Hematopoietic multipotent progenitor cell (in vitro differentiated cells): ENCODE measurements at regions not wholly inside any gene's neighbourhood (a gene's known extent, or its start where the extent isn't known, plus 50 kb on each side); places are given as distances from the start of the nearest gene placed in this dataset.
"Not testable (repeated sequence)": the region's sequence is repeated elsewhere in the genome, so short reads cannot be mapped to it uniquely, and the experiment has no call there.

Experiments
- DNase-seq, 3 donors: peaks; one replicate each; pipeline ENCODE4 v3.0.0-alpha.2; 2011 to 2015; ENCODE audit warnings: low read depth in 2 of 3, low spot score in 2 of 3

- no peak for DNase-seq
Measured at GRCh38 chr4:43411226-43411625, 518.7 kb downstream of the GRXCR1 start.

- no peak for DNase-seq
Measured at GRCh38 chr4:43423276-43423675, 530.8 kb downstream of the GRXCR1 start.

- DNase-seq = no peak
Measured at GRCh38 chr4:43425206-43425605, 532.7 kb downstream of the GRXCR1 start.

DNA sequence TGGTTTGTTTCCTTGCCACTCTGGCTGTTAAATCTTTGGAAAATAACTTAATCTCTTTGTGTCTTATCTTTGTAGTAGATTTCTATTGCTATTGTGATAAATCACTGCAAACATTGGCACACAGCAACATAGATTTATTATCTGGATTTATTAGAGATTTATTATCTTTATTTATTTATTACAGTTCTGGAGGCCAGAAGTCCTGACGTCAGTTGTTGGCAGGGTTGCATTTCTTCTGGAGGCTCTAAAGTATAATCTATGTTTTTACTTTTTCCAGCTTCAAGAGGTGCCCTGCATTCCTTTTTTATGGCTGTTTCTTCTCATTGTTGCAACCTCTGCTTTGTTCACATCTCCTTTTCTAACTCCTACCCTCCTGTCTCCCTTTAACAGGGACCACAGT is 542.8 kb downstream of the GRXCR1 start:
- no peak for DNase-seq

GRCh38 chr4:43452948-43453347 is 560.4 kb downstream of the GRXCR1 start:
- peak in 1 of 3 donors; percentile 24 for DNase-seq

- DNase-seq = no peak
Measured at GRCh38 chr4:43456383-43456782, 563.9 kb downstream of the GRXCR1 start.

DNA sequence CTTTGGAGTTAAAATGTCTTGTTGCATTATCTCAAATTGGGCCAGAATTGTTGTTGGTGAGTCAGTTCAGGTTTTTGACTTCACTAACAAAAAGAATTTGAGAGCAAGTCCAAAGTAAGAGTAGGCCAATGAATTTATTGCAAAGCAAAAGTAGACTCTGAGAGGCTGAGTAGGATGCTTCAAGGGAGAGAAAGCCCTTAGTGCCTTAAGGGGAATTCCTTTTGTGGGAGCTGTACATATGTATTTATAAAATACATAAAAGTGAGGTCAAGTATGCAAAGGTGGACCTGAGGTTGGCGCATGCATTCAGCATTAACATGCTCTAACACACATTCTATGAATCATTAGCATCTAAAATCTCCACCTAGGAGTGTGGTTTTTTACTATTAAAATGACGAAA is 565.4 kb downstream of the GRXCR1 start:
- no peak for DNase-seq

- no peak for DNase-seq
Measured at GRCh38 chr4:43458293-43458692, 565.8 kb downstream of the GRXCR1 start.

DNA sequence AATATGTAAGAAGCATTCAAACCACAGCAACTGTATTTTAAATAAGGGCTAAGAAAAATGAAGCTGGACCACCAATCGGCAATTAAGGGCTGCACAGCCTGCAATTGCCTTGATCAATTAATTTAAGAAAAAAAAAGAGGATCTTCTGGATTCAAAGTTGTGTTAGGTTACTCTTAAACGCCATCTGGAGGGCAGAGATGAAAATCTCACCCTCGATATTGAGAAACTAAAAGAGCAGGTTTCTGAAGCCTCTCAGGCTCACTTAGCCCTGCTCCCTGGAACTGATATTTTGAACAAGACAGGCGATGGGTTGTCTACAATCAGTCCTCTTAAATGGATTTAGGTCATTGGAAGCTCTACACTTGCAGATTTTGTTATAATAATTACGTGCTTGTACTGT is 579.4 kb downstream of the GRXCR1 start:
- DNase-seq = no peak

- DNase-seq = no peak
Measured at GRCh38 chr4:43481526-43481925, 589.0 kb downstream of the GRXCR1 start.

- no peak for DNase-seq
Measured at GRCh38 chr4:43485196-43485595, 592.7 kb downstream of the GRXCR1 start.

DNA sequence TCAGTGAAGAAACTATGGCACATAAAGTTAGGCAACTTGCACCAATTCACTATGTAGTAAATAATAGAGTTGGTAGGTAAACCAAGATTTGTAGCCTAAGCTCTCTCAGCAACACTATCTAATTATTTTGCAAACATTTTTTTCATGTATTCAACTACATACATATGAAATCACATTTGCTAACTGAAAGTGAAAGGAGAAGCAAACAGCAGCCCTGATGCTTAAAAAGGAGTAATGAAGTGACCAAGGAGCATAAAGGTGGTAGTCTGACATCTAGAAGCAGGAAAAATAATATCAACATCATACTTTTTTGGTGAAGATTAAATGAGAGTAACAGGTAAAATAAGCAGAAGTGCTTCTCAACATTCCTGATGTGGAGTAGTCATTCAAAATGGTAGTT is 603.7 kb downstream of the GRXCR1 start:
- DNase-seq = peak in 1 of 3 donors; percentile 2

DNA sequence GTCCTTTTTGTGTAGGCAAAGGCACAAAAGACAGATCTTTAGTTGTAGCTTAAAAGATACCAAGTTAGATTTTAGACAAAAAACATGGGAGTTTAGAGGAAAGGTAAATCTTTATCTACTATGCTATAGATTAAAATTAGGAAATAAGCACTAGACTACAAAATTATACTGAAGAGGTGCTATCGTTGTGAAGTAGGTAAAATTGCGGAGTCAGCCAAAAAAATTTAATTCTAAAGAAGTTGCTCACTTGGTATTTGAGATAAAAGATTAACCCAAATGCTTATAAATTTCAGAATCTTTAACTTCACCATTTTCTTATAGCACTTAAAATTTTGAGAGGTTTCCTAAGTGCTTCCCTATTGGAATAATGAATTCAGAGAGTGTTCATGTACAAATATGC is 604.1 kb downstream of the GRXCR1 start:
- DNase-seq = no peak

GRCh38 chr4:43505823-43506222 is 613.3 kb downstream of the GRXCR1 start:
- DNase-seq = not testable (repeated sequence)

GRCh38 chr4:43512253-43512652 is 619.7 kb downstream of the GRXCR1 start:
- DNase-seq = no peak

DNA sequence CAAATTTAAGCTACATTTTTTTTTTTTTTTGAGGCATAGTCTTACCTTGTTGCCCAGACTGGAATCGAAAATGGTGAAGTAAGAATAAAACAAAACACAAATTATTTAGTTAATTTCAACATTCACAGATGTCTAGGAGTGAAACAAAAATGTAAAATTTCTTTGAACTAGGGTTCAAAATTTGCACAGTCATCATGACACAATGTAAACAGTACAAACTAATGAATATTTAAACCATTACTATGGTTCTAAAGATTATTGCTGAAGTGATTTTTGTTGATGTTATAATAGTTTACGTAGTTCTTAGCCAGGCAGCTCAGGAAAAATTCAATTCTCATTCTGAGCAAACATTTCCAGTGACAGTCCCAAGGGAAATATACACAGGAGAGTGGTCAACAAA is 633.1 kb downstream of the GRXCR1 start:
- DNase-seq = no peak

GRCh38 chr4:43547561-43547960 is 655.0 kb downstream of the GRXCR1 start:
- DNase-seq = no peak

DNA sequence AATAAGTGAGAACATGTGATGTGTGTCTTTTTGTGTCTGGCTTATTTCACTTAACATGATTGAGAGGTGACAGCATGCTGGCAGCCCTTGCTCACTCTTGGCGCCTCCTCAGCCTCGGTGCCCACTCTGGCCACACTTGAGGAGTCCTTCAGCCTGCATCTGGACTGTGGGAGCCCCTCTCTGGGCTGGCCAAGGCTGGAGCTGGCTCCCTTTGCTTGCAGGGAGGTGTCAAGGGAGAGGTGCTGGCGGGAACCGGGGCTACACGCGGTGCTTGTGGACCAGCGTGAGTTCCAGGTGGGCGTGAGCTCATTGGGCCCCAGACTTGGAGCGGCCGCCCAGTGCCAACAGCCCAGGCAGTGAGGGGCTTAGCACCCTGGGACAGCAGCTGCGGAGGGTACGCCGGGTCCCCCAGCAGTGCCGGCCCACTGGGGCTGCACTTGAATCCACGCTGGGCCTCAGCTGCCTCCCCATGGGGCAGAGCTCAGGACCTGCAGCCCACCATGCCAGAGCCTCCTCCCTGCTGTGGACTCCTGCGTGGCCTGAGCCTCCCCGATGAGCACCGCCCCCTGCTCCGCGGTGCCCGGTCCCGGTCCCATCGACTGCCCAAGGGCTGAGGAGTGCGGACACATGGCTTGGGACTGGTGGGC is 658.6 kb downstream of the GRXCR1 start:
- DNase-seq = no peak

GRCh38 chr4:43556262-43556661 is 663.7 kb downstream of the GRXCR1 start:
- no peak for DNase-seq

GRCh38 chr4:43560047-43560446 is 667.5 kb downstream of the GRXCR1 start:
- DNase-seq = no peak

DNA sequence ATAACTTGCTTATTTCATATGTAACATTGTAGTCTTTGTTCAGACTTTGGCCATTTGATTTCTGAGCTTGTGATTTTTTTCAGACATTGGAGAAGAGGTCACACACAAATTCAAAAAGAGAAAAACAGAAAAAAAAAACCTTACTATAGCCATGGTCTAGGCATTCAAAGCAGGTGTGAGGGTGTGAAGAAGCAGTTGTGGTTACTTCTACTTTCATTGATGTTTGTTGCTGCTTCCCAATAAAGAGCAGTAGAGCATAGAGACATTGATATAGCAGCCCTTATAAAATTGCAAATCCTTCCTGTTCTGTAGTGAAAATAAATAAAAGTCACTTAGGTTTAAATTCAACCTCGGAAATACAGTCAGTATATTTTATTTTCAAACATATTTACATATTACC is 671.6 kb downstream of the GRXCR1 start:
- no peak for DNase-seq

GRCh38 chr4:43564591-43564990 is 672.1 kb downstream of the GRXCR1 start:
- no peak for DNase-seq

- DNase-seq = no peak
Measured at GRCh38 chr4:43567644-43568043, 675.1 kb downstream of the GRXCR1 start.
